ENCODE measurements at regions not wholly inside any gene's neighbourhood (a gene's known extent, or its start where the extent isn't known, plus 50 kb on each side); places are given as distances from the start of the nearest gene placed in this dataset.
A peak's percentile ranks its signal among the peaks of the same experiment; 100 is the strongest.
"Not testable (repeated sequence)": the region's sequence is repeated elsewhere in the genome, so short reads cannot be mapped to it uniquely, and the experiment has no call there.

GRCh38 chr2:175766880-175767279, 235.2 kb downstream of the LNPK start:
- DNase-seq (ENCODE audit: low read depth in 2 of 2): no peak

- DNase-seq (ENCODE audit: low read depth in 2 of 2): no peak
Observed at GRCh38 chr2:175755656-175756386, 246.2 kb downstream of the LNPK start.

GRCh38 chr2:175755169-175755568, 246.9 kb downstream of the LNPK start:
- DNase-seq (ENCODE audit: low read depth in 2 of 2): no peak

- DNase-seq (ENCODE audit: low read depth in 2 of 2): no peak
Observed at GRCh38 chr2:175750195-175750594, 251.9 kb downstream of the LNPK start.

- DNase-seq (ENCODE audit: low read depth in 2 of 2): no peak
Observed at GRCh38 chr2:175745911-175746310, 256.2 kb downstream of the LNPK start.

GRCh38 chr2:175744000-175744399, 258.1 kb downstream of the LNPK start:
- DNase-seq (ENCODE audit: low read depth in 2 of 2): no peak

GRCh38 chr2:175743011-175743410, 259.1 kb downstream of the LNPK start:
- DNase-seq (ENCODE audit: low read depth in 2 of 2): peak; percentile 51 to 54

- DNase-seq (ENCODE audit: low read depth in 2 of 2): peak; percentile 50 to 67
Observed at GRCh38 chr2:175742367-175742766, 259.7 kb downstream of the LNPK start.

GRCh38 chr2:175741164-175741563, 260.9 kb downstream of the LNPK start:
- DNase-seq (ENCODE audit: low read depth in 2 of 2): no peak

GRCh38 chr2:175737722-175738361, 264.2 kb downstream of the LNPK start:
- DNase-seq (ENCODE audit: low read depth in 2 of 2): no peak

GRCh38 chr2:175734686-175735085, 267.4 kb downstream of the LNPK start:
- DNase-seq (ENCODE audit: low read depth in 2 of 2): no peak

GRCh38 chr2:175732531-175732930, 269.5 kb downstream of the LNPK start:
- DNase-seq (ENCODE audit: low read depth in 2 of 2): no peak

- no peak for DNase-seq (ENCODE audit: low read depth in 2 of 2)
Observed at GRCh38 chr2:175730050-175730449, 272.0 kb downstream of the LNPK start.

GRCh38 chr2:175729049-175729706, 272.9 kb downstream of the LNPK start:
- no peak for DNase-seq (ENCODE audit: low read depth in 2 of 2)

GRCh38 chr2:175728032-175728431, 274.0 kb downstream of the LNPK start:
- DNase-seq (ENCODE audit: low read depth in 2 of 2): no peak

- DNase-seq (ENCODE audit: low read depth in 2 of 2): peak; percentile 21 to 25
Observed at GRCh38 chr2:175726223-175726622, 275.8 kb downstream of the LNPK start.

- DNase-seq (ENCODE audit: low read depth in 2 of 2): no peak
Observed at GRCh38 chr2:175709248-175709647, 292.8 kb downstream of the LNPK start.

GRCh38 chr2:175707322-175707721, 294.7 kb downstream of the LNPK start:
- no peak for DNase-seq (ENCODE audit: low read depth in 2 of 2)

- not testable (repeated sequence) for DNase-seq (ENCODE audit: low read depth in 2 of 2)
Observed at GRCh38 chr2:175704568-175704967, 297.5 kb downstream of the LNPK start.

GRCh38 chr2:175698061-175698460, 304.0 kb downstream of the LNPK start:
- DNase-seq (ENCODE audit: low read depth in 2 of 2): no peak

GRCh38 chr2:175690113-175690837, 311.8 kb downstream of the LNPK start:
- DNase-seq (ENCODE audit: low read depth in 2 of 2): peak; percentile 40 to 41

- DNase-seq (ENCODE audit: low read depth in 2 of 2): no peak
Observed at GRCh38 chr2:175688243-175688642, 313.8 kb downstream of the LNPK start.
